Esophagus squamous epithelium (tissue), 5 donors: ENCODE measurements at regions not wholly inside any gene's neighbourhood (a gene's known extent, or its start where the extent isn't known, plus 50 kb on each side); places are given as distances from the start of the nearest gene placed in this dataset.
A peak's percentile ranks its signal among the peaks of the same experiment; 100 is the strongest.

Source experiments
- DNase-seq: peaks from one replicate; lab custom pipeline; 2025; lab: John Stamatoyannopoulos, UW
- H3K27ac ChIP-seq, 4 donors: fragments of 200-600 bp; sonication (generic); one replicate each; pipeline ENCODE4 v1.5.1; 2016 to 2019; ENCODE audit warnings: mild to moderate bottlenecking in 1 of 4
- H3K27me3 ChIP-seq, 4 donors: fragments of 200-600 bp; sonication (generic); 1 replicate in 3 of 4; 2 replicates in 1 of 4; pipeline versions ENCODE4 v1.5.1 to v1.6.0; 2017 to 2021; ENCODE audit warnings: antibody characterized with exemption in 1 of 4
- H3K36me3 ChIP-seq, 3 donors: fragments of 200-600 bp; sonication (generic); one replicate each; pipeline ENCODE4 v1.5.1; 2016 to 2019
- H3K4me1 ChIP-seq, 3 donors: fragments of 200-600 bp; sonication (generic); one replicate each; pipeline ENCODE4 v1.5.1; 2017 to 2019
- H3K4me3 ChIP-seq, 4 donors: fragments of 200-600 bp; sonication (generic); 1 replicate in 3 of 4; 2 replicates in 1 of 4; pipeline ENCODE4 v1.5.1; 2016 to 2019; ENCODE audit warnings: mild to moderate bottlenecking in 2 of 4, moderate library complexity in 1 of 4
- H3K9me3 ChIP-seq, 3 donors: fragments of 200-600 bp; sonication (generic); one replicate each; pipeline ENCODE4 v1.5.1; 2016 to 2019
- CTCF ChIP-seq, 6 experiments: fragments of 450-650 bp in 4 of 6; fragments of 200-600 bp in 2 of 6; sonication (generic) in 2 of 6; IDR thresholded peaks; one replicate each; pipeline ENCODE4 v1.5.1; 2016 to 2019; ENCODE audit warnings: antibody characterized with exemption in 6 of 6, mild to moderate bottlenecking in 4 of 6, moderate library complexity in 4 of 6
- POLR2A ChIP-seq, 4 donors: fragments of 450-650 bp; IDR thresholded peaks; one replicate each; pipeline ENCODE4 v1.6.1; 2017; ENCODE audit warnings: antibody characterized with exemption in 4 of 4, mild to moderate bottlenecking in 4 of 4, moderate library complexity in 3 of 4
- WGBS, 2 donors: methylation state at CpG; one replicate each; pipeline ENCODE4 v1.1.5; 2018; 5-methylcytosine and 5-hydroxymethylcytosine counted together
- intact Hi-C: fragments of 100-400 bp; cut with DNase I; formaldehyde crosslinking; loops from one replicate; pipeline ENCODE4 v1.15.0; 2022
- donor health status: DM: yes; HTN: yes; CAD: no.

DNA sequence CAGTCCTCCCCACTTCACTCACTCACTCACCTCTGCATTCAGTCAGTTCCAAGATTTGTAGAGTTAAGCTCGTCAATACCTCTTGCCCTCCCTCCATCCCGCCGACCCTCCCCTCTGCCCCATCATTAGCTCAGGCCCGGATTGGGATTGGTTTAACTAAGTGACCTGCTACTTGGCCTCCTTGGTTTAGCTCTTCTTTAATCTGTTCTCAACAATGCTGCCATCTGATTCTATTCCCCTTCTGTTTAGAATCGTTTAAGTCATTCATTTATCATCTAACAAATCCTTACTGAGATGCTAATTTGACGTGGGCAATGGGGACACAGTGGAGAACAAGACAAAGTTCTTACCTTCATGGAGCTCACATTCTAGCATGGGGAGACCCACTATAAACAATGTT, 204.6 kb downstream of the MTX2 start:
- peak overlapping the region in 1 of 4 donors; percentile 59 for H3K27ac ChIP-seq
- intact Hi-C loops: no loop called here
- peaks cover 0 to 49% (median 17%) of the 10 kb centered on the region in 3 donors for H3K4me1 ChIP-seq
- TF ChIP-seq CTCF (IDR thresholded peaks at IDR 0.05): no peak
- no peak for TF ChIP-seq POLR2A (IDR thresholded peaks at IDR 0.05)
- no peaks in the 10 kb centered on the region for H3K27me3 ChIP-seq
- no peak overlapping the region for H3K4me3 ChIP-seq
- no peaks in the 10 kb centered on the region for H3K36me3 ChIP-seq
- no peaks in the 10 kb centered on the region for H3K9me3 ChIP-seq
- no peak for DNase-seq
- WGBS, 2 donors: 85% methylated on average over 6 of the region's 6 CpGs

DNA sequence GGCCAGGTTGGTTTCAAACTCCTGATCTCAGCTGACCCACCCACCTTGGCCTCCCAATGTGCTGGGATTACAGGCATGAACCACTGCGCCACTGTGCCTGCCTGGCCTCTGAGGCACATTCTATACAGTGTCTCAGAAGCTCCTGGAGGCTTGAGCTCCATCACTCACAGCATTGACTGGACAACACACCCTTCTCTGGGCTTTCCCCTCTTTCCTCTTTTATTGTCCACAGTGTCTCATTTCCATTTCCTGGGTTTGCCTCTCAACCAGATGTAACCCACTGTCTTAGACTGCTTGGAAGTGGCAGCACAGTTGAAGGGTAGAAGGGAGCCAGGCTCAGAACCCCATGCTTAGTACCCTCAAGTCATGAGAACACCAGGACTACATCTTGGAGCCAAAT, 208.1 kb downstream of the MTX2 start:
- Histone ChIP-seq H3K36me3 (no peaks in the 10 kb centered on the region), H3K27ac (no peak overlapping the region), H3K9me3 (no peaks in the 10 kb centered on the region), H3K4me1 (peaks cover 0 to 21% (median 12%) of the 10 kb centered on the region in 3 donors), H3K27me3 (no peaks in the 10 kb centered on the region), H3K4me3 (no peak overlapping the region)
- intact Hi-C loops: no loop called here
- no peak for DNase-seq
- TF ChIP-seq CTCF (IDR thresholded peaks at IDR 0.05): no peak
- TF ChIP-seq POLR2A (IDR thresholded peaks at IDR 0.05): no peak
- WGBS, 2 donors: 100% methylated on average over 1 of the region's 1 CpG

GRCh38 chr2:176479961-176480360, 210.7 kb downstream of the MTX2 start:
- intact Hi-C loops: no loop called here
- Histone ChIP-seq H3K4me3 (no peak overlapping the region), H3K9me3 (no peaks in the 10 kb centered on the region), H3K4me1 (peaks cover 0 to 17% (median 0%) of the 10 kb centered on the region in 3 donors), H3K36me3 (no peaks in the 10 kb centered on the region), H3K27me3 (no peaks in the 10 kb centered on the region), H3K27ac (no peak overlapping the region)
- no peak for DNase-seq
- TF ChIP-seq CTCF (IDR thresholded peaks at IDR 0.05) (no peak), POLR2A (IDR thresholded peaks at IDR 0.05) (no peak)
- 72 to 86% methylated on average over 1 of the region's 1 CpG for WGBS, 2 donors

- no peak overlapping the region for H3K4me3 ChIP-seq
- WGBS, 2 donors: 65 to 70% methylated on average over 3 of the region's 3 CpGs
- no peaks in the 10 kb centered on the region for H3K36me3 ChIP-seq
- no peak for TF ChIP-seq CTCF (IDR thresholded peaks at IDR 0.05)
- TF ChIP-seq POLR2A (IDR thresholded peaks at IDR 0.05): no peak
- no peaks in the 10 kb centered on the region for H3K9me3 ChIP-seq
- peaks cover 0 to 24% (median 0%) of the 10 kb centered on the region in 3 donors for H3K4me1 ChIP-seq
- intact Hi-C loops: no loop called here
- H3K27ac ChIP-seq: no peak overlapping the region
- H3K27me3 ChIP-seq: no peaks in the 10 kb centered on the region
- DNase-seq: no peak
Measured at GRCh38 chr2:176482107-176482506, 212.9 kb downstream of the MTX2 start.

- intact Hi-C loops: no loop called here
- no peak overlapping the region for H3K27ac ChIP-seq
- DNase-seq: no peak
Measured at GRCh38 chr2:176483476-176483875, 214.2 kb downstream of the MTX2 start.

More at GRCh38 chr2:176483476-176483875, 214.2 kb downstream of the MTX2 start:
- WGBS, 2 donors: 60 to 68% methylated on average over 7 of the region's 7 CpGs
- Histone ChIP-seq H3K4me1 (peaks cover 0 to 30% (median 0%) of the 10 kb centered on the region in 3 donors), H3K36me3 (no peaks in the 10 kb centered on the region), H3K4me3 (no peak overlapping the region), H3K9me3 (no peaks in the 10 kb centered on the region), H3K27me3 (no peaks in the 10 kb centered on the region)
- TF ChIP-seq CTCF (IDR thresholded peaks at IDR 0.05) (no peak), POLR2A (IDR thresholded peaks at IDR 0.05) (no peak)
